ENCODE measurements at regions not wholly inside any gene's neighbourhood (a gene's known extent, or its start where the extent isn't known, plus 50 kb on each side); places are given as distances from the start of the nearest gene placed in this dataset.

- TF ChIP-seq GATA2 (IDR thresholded peaks at IDR 0.05; ENCODE audit: low read depth, low read length), result no peak
- no peak for TF ChIP-seq GATA3 (IDR thresholded peaks at IDR 0.05; ENCODE audit: low read depth, low read length)
Measured at GRCh38 chr22:27157666-27158370, 500.4 kb downstream of the MIAT start.
